Astrocyte (in vitro differentiated cells and primary cell): ENCODE measurements at regions not wholly inside any gene's neighbourhood (a gene's known extent, or its start where the extent isn't known, plus 50 kb on each side); places are given as distances from the start of the nearest gene placed in this dataset.

Source experiments
- DNase-seq: peaks from one replicate; pipeline ENCODE4 v3.0.0-alpha.2; 2010; ENCODE audit warnings: low read depth
- FAIRE-seq: peaks from 2 replicates; lab custom pipeline; 2011; peaks lifted over from hg19 to GRCh38; lab: Jason Lieb, UNC
- H2AFZ ChIP-seq: 2 replicates; pipeline ENCODE4 v1.6.0; 2012; ENCODE audit warnings: low read depth, low read length, inconsistent platforms
- H3K27ac ChIP-seq: 2 replicates; pipeline ENCODE4 v1.5.1; 2011; ENCODE audit warnings: low read depth, low read length, inconsistent platforms
- H3K27me3 ChIP-seq: 2 replicates; pipeline ENCODE4 v1.6.0; 2011; ENCODE audit warnings: low read length, inconsistent platforms; ENCODE audit not compliant: insufficient read depth
- H3K36me3 ChIP-seq: 2 replicates; pipeline ENCODE4 v1.5.1; 2011; ENCODE audit warnings: low read length, inconsistent platforms; ENCODE audit not compliant: insufficient read depth
- H3K4me1 ChIP-seq: 2 replicates; pipeline ENCODE4 v1.5.1; 2011; ENCODE audit warnings: low read length, inconsistent platforms; ENCODE audit not compliant: insufficient read depth
- H3K4me2 ChIP-seq: 2 replicates; pipeline ENCODE4 v1.6.0; 2012; ENCODE audit warnings: low read length, inconsistent platforms
- H3K4me3 ChIP-seq: 2 replicates; pipeline ENCODE4 v1.5.1; 2011; ENCODE audit warnings: low read depth, mild to moderate bottlenecking, low read length, inconsistent platforms; ENCODE audit not compliant: insufficient read depth
- H3K79me2 ChIP-seq: 2 replicates; pipeline ENCODE4 v1.6.0; 2012; ENCODE audit warnings: mild to moderate bottlenecking, low read length, inconsistent platforms; ENCODE audit not compliant: insufficient read depth
- H3K9ac ChIP-seq: 2 replicates; pipeline ENCODE4 v1.6.0; 2012; ENCODE audit warnings: mild to moderate bottlenecking, low read length, inconsistent platforms
- H3K9me3 ChIP-seq: 2 replicates; pipeline ENCODE4 v1.5.1; 2012; ENCODE audit warnings: low read depth, mild to moderate bottlenecking, low read length, inconsistent platforms; ENCODE audit not compliant: insufficient read depth
- H4K20me1 ChIP-seq: 2 replicates; pipeline ENCODE4 v1.6.0; 2012; ENCODE audit warnings: low read length, inconsistent platforms; ENCODE audit not compliant: insufficient read depth
- H3K27ac Mint-ChIP-seq: one replicate; pipeline ENCODE4 v1.8.0; 2021; ENCODE audit warnings: mild to moderate bottlenecking, mixed read lengths; ENCODE audit not compliant: unreplicated experiment
- H3K27me3 Mint-ChIP-seq: one replicate; pipeline ENCODE4 v1.8.0; 2021; ENCODE audit warnings: low read depth, mixed read lengths; ENCODE audit not compliant: unreplicated experiment
- H3K36me3 Mint-ChIP-seq: one replicate; pipeline ENCODE4 v1.8.0; 2021; ENCODE audit warnings: low read depth, mixed read lengths; ENCODE audit not compliant: unreplicated experiment
- H3K4me1 Mint-ChIP-seq: one replicate; pipeline ENCODE4 v1.8.0; 2021; ENCODE audit warnings: low read depth, mixed read lengths; ENCODE audit not compliant: unreplicated experiment
- H3K4me3 Mint-ChIP-seq: one replicate; pipeline ENCODE4 v1.8.0; 2021; ENCODE audit warnings: mild to moderate bottlenecking, moderate library complexity, mixed read lengths; ENCODE audit not compliant: unreplicated experiment
- H3K9me3 Mint-ChIP-seq: one replicate; pipeline ENCODE4 v1.8.0; 2021; ENCODE audit warnings: mild to moderate bottlenecking, mixed read lengths; ENCODE audit not compliant: unreplicated experiment
- CTCF ChIP-seq: IDR thresholded peaks from 2 replicates; pipeline ENCODE4 v1.5.1; 2011; ENCODE audit warnings: low read depth, mild to moderate bottlenecking, inconsistent platforms, low read length, moderate library complexity; ENCODE audit not compliant: insufficient read depth
- EZH2 ChIP-seq: IDR thresholded peaks from 2 replicates; pipeline ENCODE4 v1.6.1; 2012; ENCODE audit warnings: mild to moderate bottlenecking, low read length, inconsistent platforms; ENCODE audit not compliant: insufficient read depth

GRCh38 chr2:143877876-143878530 lies 641.9 kb downstream of the ZEB2 start:
- H3K27ac Mint-ChIP-seq: no peak overlapping the region
- no peaks in the 10 kb centered on the region for H3K36me3 ChIP-seq
- no peak overlapping the region for H2AFZ ChIP-seq
- peaks cover 4% of the 10 kb centered on the region for H3K9me3 Mint-ChIP-seq
- H3K9me3 ChIP-seq: no peaks in the 10 kb centered on the region
- H3K9ac ChIP-seq: no peak overlapping the region
- no peaks in the 10 kb centered on the region for H4K20me1 ChIP-seq
- peaks cover 2% of the 10 kb centered on the region for H3K4me1 Mint-ChIP-seq
- H3K27me3 Mint-ChIP-seq: no peaks in the 10 kb centered on the region
- no peak overlapping the region for H3K27ac ChIP-seq
- peaks cover 2% of the 10 kb centered on the region for H3K36me3 Mint-ChIP-seq
- TF ChIP-seq CTCF (no peak), EZH2 (no peak)
- H3K4me3 ChIP-seq: no peak overlapping the region
- no peak overlapping the region for H3K4me2 ChIP-seq
- DNase-seq (no peak), FAIRE-seq (no peak)
- no peaks in the 10 kb centered on the region for H3K27me3 ChIP-seq
- H3K4me1 ChIP-seq: no peaks in the 10 kb centered on the region
- H3K79me2 ChIP-seq: no peaks in the 10 kb centered on the region
- H3K4me3 Mint-ChIP-seq: no peak overlapping the region

GRCh38 chr2:143877056-143877455 lies 642.9 kb downstream of the ZEB2 start:
- no peak overlapping the region for H3K4me3 Mint-ChIP-seq
- H3K9ac ChIP-seq: no peak overlapping the region
- no peak overlapping the region for H3K4me3 ChIP-seq
- H3K79me2 ChIP-seq: no peaks in the 10 kb centered on the region
- DNase-seq (no peak), FAIRE-seq (no peak)
- no peak overlapping the region for H3K4me2 ChIP-seq
- H2AFZ ChIP-seq: no peak overlapping the region
- no peaks in the 10 kb centered on the region for H3K4me1 ChIP-seq
- H4K20me1 ChIP-seq: no peaks in the 10 kb centered on the region
- no peaks in the 10 kb centered on the region for H3K27me3 Mint-ChIP-seq
- peaks cover 2% of the 10 kb centered on the region for H3K36me3 Mint-ChIP-seq
- H3K9me3 ChIP-seq: no peaks in the 10 kb centered on the region
- H3K27ac ChIP-seq: no peak overlapping the region
- no peaks in the 10 kb centered on the region for H3K27me3 ChIP-seq
- no peak overlapping the region for H3K27ac Mint-ChIP-seq
- H3K9me3 Mint-ChIP-seq: peaks cover 4% of the 10 kb centered on the region
- H3K4me1 Mint-ChIP-seq: peaks cover 2% of the 10 kb centered on the region
- TF ChIP-seq CTCF: no peak
- TF ChIP-seq EZH2: no peak
- H3K36me3 ChIP-seq: no peaks in the 10 kb centered on the region
